ENCODE measurements at regions not wholly inside any gene's neighbourhood (a gene's known extent, or its start where the extent isn't known, plus 50 kb on each side); places are given as distances from the start of the nearest gene placed in this dataset.

DNA sequence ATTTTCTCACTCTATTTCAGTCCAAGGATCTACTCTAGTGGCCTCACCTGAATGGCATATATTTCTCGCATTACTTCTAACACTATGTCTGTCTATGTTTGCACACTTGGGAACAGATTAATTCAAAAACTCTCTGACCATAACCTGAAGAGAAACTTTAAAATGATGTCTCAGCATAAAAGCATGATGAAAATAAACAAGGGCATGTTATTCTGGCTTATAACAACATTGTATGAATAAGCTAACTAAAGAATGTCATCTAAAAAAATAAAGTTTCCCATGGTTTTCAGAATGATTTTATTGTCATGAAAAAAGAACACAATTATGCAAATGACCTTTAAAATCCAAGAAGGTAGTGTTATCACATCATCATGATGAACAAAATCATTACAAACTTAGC is 85.5 kb upstream of the ROBO2 start:
- no peak for TF ChIP-seq POLR2A (IDR thresholded peaks at IDR 0.05; ENCODE audit: low read depth, low read length)
- TF ChIP-seq POLR2AphosphoS5 (IDR thresholded peaks at IDR 0.05; ENCODE audit: low read depth, low read length), result no peak

Data from GM12892 (cell line).